BE2C (cell line): ENCODE measurements at regions not wholly inside any gene's neighbourhood (a gene's known extent, or its start where the extent isn't known, plus 50 kb on each side); places are given as distances from the start of the nearest gene placed in this dataset.

Experiments used
- DNase-seq: peaks from one replicate; pipeline ENCODE4 v3.0.0-alpha.2; 2020
- H3K27me3 ChIP-seq: fragments of 250-450 bp; sonication (Bioruptor Pico); 2 replicates; pipeline ENCODE4 v1.5.1; 2020; ENCODE audit warnings: mild to moderate bottlenecking
- H3K36me3 ChIP-seq: fragments of 250-450 bp; sonication (Bioruptor Pico); 2 replicates; pipeline ENCODE4 v1.5.1; 2020; ENCODE audit warnings: mild to moderate bottlenecking
- H3K4me1 ChIP-seq: fragments of 250-450 bp; sonication (Bioruptor Pico); 2 replicates; pipeline ENCODE4 v1.5.1; 2020
- H3K4me3 ChIP-seq: 2 replicates; pipeline ENCODE4 v1.5.1; 2011; ENCODE audit warnings: low read depth, low read length
- H3K9me3 ChIP-seq: fragments of 250-450 bp; sonication (Bioruptor Pico); 2 replicates; pipeline ENCODE4 v1.5.1; 2020
- TF ChIP-seq, protein P1 (sequence below): IDR thresholded peaks from 2 replicates; pipeline ENCODE4 v1.5.1; 2012; ENCODE audit warnings: mild to moderate bottlenecking, low read depth, low read length

DNA sequence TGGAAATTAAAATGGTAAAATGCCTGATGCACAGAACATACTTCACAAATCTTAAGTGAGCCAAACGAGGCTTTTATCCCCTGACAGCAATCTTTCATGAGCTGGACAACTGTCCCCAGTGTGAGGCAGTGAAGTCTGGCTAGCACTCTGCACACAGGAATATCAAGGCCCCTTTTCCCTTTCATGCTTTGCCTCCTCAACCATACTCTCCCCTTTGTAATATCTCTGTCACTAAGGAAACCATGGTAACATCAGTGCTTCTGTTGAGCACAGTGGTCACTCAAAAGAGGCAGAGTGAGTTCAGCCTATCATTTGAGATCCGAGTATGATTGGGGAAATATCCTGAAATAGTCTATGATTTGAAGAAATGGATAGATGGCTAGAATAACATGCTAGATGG, 318.3 kb downstream of the ENC1 start:
- H3K4me1 ChIP-seq = peaks cover 4% of the 10 kb centered on the region; the same call in 1 of the 2 replicates
- H3K27me3 ChIP-seq = no peaks in the 10 kb centered on the region
- no peaks in the 10 kb centered on the region for H3K9me3 ChIP-seq
- no peaks in the 10 kb centered on the region for H3K36me3 ChIP-seq
- H3K4me3 ChIP-seq = no peak overlapping the region
- TF ChIP-seq, protein P1, sequence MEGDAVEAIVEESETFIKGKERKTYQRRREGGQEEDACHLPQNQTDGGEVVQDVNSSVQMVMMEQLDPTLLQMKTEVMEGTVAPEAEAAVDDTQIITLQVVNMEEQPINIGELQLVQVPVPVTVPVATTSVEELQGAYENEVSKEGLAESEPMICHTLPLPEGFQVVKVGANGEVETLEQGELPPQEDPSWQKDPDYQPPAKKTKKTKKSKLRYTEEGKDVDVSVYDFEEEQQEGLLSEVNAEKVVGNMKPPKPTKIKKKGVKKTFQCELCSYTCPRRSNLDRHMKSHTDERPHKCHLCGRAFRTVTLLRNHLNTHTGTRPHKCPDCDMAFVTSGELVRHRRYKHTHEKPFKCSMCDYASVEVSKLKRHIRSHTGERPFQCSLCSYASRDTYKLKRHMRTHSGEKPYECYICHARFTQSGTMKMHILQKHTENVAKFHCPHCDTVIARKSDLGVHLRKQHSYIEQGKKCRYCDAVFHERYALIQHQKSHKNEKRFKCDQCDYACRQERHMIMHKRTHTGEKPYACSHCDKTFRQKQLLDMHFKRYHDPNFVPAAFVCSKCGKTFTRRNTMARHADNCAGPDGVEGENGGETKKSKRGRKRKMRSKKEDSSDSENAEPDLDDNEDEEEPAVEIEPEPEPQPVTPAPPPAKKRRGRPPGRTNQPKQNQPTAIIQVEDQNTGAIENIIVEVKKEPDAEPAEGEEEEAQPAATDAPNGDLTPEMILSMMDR = no peak
- no peak for DNase-seq

DNA sequence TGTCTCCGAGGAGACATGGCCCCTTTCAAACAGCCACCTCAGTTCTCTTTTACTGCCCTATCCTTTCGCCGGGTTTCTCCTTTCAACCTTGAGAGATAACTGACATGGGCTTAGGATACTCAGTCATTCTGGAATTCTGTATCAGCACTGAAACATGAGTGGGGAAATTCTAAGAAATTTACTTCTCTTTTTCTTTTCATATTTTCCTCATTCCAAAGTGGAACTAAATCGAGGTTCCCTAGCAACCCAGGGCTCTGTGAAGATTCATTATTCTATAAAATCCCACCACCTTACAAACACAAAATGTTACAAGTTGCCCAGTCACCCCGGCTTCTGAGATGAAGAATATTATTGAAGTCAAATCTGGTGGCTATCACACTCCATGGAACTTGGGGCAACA, 319.2 kb downstream of the ENC1 start:
- H3K36me3 ChIP-seq = no peaks in the 10 kb centered on the region
- no peak for DNase-seq
- TF ChIP-seq, protein P1 = no peak
- no peaks in the 10 kb centered on the region for H3K9me3 ChIP-seq
- no peaks in the 10 kb centered on the region for H3K27me3 ChIP-seq
- H3K4me3 ChIP-seq = no peak overlapping the region
- no peaks in the 10 kb centered on the region for H3K4me1 ChIP-seq

GRCh38 chr5:74320526-74320925, 320.0 kb downstream of the ENC1 start:
- H3K27me3 ChIP-seq = no peaks in the 10 kb centered on the region
- peaks cover 3% of the 10 kb centered on the region; the same call in 1 of the 2 replicates for H3K4me1 ChIP-seq
- no peaks in the 10 kb centered on the region for H3K9me3 ChIP-seq
- TF ChIP-seq, protein P1 = no peak
- no peaks in the 10 kb centered on the region for H3K36me3 ChIP-seq
- no peak overlapping the region for H3K4me3 ChIP-seq
- DNase-seq = no peak

DNA sequence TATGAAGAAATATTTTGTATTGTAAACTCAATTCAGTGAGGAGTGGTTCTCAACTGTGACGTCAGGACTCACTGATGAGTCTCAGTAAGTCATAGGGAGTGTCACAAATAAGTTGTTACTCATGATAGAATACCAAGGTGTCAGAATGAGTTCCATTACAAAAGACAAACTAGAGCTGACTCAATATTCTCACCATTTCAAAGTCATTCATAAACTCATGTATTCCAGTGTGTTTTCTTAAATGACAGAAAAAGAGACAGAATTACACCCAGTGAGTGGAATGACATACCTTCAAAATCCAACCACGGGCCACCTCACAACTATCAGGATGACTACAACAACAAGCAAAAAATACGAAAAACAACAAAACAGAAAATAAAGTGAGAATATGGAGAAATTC, 321.5 kb downstream of the ENC1 start:
- H3K27me3 ChIP-seq = no peaks in the 10 kb centered on the region
- no peaks in the 10 kb centered on the region for H3K36me3 ChIP-seq
- H3K4me1 ChIP-seq = peaks cover 3% of the 10 kb centered on the region; the same call in 1 of the 2 replicates
- H3K4me3 ChIP-seq = no peak overlapping the region
- DNase-seq = no peak
- H3K9me3 ChIP-seq = no peaks in the 10 kb centered on the region
- TF ChIP-seq, protein P1 = no peak

DNA sequence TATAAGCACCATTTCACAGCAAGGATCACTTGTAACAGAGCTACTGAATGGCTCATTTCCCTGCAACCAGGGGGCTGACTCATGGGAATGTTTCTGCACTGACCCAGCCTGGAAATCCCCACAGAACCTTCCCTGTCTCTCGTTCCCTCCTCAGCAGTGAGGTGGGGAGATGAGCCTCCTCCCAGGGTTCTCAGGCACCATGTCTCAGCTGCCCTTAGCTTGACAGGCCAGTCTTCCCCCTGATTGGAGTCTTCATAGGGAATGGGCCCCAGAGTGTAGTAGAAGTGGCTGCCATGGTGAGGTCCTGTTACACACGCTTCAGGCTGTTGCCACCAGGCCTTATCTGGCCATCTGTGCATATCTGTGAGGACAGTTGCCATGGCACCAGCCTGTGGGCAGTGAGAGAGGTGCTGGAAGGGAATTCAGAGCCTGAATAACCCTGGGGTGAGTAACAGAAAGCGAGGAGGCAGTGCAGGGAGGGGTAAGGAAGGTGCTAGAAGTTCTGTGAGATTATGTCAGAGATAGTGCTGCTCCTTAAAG, 324.4 kb downstream of the ENC1 start:
- DNase-seq = peak; percentile 61
- Histone ChIP-seq H3K4me3 (no peak overlapping the region), H3K27me3 (no peaks in the 10 kb centered on the region), H3K4me1 (peaks cover 3% of the 10 kb centered on the region; the same call in 1 of the 2 replicates), H3K36me3 (no peaks in the 10 kb centered on the region), H3K9me3 (no peaks in the 10 kb centered on the region)
- TF ChIP-seq, protein P1 = no peak

GRCh38 chr5:74314906-74315305, 325.6 kb downstream of the ENC1 start:
- Histone ChIP-seq H3K9me3 (no peaks in the 10 kb centered on the region), H3K36me3 (no peaks in the 10 kb centered on the region), H3K27me3 (no peaks in the 10 kb centered on the region), H3K4me1 (peaks cover 3% of the 10 kb centered on the region; the same call in 1 of the 2 replicates), H3K4me3 (no peak overlapping the region)
- DNase-seq = no peak
- TF ChIP-seq, protein P1 = no peak
